ENCODE measurements at regions not wholly inside any gene's neighbourhood (a gene's known extent, or its start where the extent isn't known, plus 50 kb on each side); places are given as distances from the start of the nearest gene placed in this dataset.
"Not testable (repeated sequence)": the region's sequence is repeated elsewhere in the genome, so short reads cannot be mapped to it uniquely, and the experiment has no call there.

- Histone ChIP-seq H3K4me1 (ENCODE audit: control insufficient read depth, insufficient read depth, low read length) (no peaks in the 10 kb centered on the region), H3K4me3 (ENCODE audit: low read depth in 2 of 2, low read length in 2 of 2) (no peak overlapping the region), H3K27me3 (ENCODE audit: control insufficient read depth, insufficient read depth, low read length) (no peaks in the 10 kb centered on the region), H3K9me3 (ENCODE audit: control insufficient read depth, insufficient read depth, low read depth, low read length) (no peaks in the 10 kb centered on the region), H3K27ac (ENCODE audit: low read length) (no peak overlapping the region), H3K36me3 (ENCODE audit: control insufficient read depth, insufficient read depth, low read length) (no peaks in the 10 kb centered on the region)
- ChIA-PET CTCF (no interaction called here), POLR2A (no interaction called here)
- TF ChIP-seq, protein P1, sequence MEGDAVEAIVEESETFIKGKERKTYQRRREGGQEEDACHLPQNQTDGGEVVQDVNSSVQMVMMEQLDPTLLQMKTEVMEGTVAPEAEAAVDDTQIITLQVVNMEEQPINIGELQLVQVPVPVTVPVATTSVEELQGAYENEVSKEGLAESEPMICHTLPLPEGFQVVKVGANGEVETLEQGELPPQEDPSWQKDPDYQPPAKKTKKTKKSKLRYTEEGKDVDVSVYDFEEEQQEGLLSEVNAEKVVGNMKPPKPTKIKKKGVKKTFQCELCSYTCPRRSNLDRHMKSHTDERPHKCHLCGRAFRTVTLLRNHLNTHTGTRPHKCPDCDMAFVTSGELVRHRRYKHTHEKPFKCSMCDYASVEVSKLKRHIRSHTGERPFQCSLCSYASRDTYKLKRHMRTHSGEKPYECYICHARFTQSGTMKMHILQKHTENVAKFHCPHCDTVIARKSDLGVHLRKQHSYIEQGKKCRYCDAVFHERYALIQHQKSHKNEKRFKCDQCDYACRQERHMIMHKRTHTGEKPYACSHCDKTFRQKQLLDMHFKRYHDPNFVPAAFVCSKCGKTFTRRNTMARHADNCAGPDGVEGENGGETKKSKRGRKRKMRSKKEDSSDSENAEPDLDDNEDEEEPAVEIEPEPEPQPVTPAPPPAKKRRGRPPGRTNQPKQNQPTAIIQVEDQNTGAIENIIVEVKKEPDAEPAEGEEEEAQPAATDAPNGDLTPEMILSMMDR (IDR thresholded peaks at IDR 0.05) = no peak
- TF ChIP-seq SIN3A (IDR thresholded peaks at IDR 0.05; ENCODE audit: borderline replicate concordance, insufficient read depth, low read depth, low read length) (no peak), POLR2AphosphoS5 (IDR thresholded peaks at IDR 0.05; ENCODE audit: low read depth, low read length) (no peak), REST (IDR thresholded peaks at IDR 0.05; ENCODE audit: insufficient read depth in 1 of 2, low read depth in 2 of 2, low read length in 1 of 2) (no peak)
- DNase-seq (ENCODE audit: low read depth, low spot score) = no peak
- intact Hi-C loops (cut with micrococcal nuclease; ENCODE audit: unreplicated experiment) (no loop called here), in situ Hi-C loops (cut with HindIII; ENCODE audit: low pct_unique_long_range_greater_than_20kb, low sequenced_read_pairs) (no loop called here)
- ATAC-seq = no peak
- BruUV-seq (replicated peaks) = no TSS peak
Measured at GRCh38 chr22:23473901-23474300, 106.2 kb downstream of the IGLL1 start.

DNA sequence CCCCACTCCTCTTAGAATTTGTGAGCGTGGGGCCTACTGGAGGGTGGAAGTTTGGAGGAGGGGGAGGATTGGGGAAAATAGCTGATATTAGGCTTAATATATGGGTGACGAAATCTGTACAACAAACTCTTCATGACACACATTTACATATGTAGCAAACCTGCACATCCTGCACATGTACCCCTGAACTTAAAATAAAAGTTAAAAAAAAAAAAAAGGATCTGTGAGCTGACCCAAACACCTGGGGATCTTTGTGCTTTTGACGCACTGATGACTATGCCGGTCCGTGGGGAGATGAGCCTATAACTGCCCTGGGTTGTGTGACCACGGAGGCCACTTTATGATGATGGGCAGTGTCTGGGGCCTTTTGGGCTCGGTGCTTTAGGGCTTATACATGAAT lies 107.7 kb downstream of the IGLL1 start:
- H3K4me1 ChIP-seq (ENCODE audit: control insufficient read depth, insufficient read depth, low read length); BruUV-seq (replicated peaks); H3K9me3 ChIP-seq (ENCODE audit: control insufficient read depth, insufficient read depth, low read depth, low read length); POLR2A ChIA-PET; H3K27me3 ChIP-seq (ENCODE audit: control insufficient read depth, insufficient read depth, low read length); intact Hi-C loops (cut with micrococcal nuclease; ENCODE audit: unreplicated experiment); CTCF ChIA-PET; H3K36me3 ChIP-seq (ENCODE audit: control insufficient read depth, insufficient read depth, low read length); H3K4me3 ChIP-seq (ENCODE audit: low read depth in 2 of 2, low read length in 2 of 2); DNase-seq (ENCODE audit: low read depth, low spot score); ATAC-seq; H3K27ac ChIP-seq (ENCODE audit: low read length); in situ Hi-C loops (cut with HindIII; ENCODE audit: low pct_unique_long_range_greater_than_20kb, low sequenced_read_pairs): not testable (repeated sequence)

DNA sequence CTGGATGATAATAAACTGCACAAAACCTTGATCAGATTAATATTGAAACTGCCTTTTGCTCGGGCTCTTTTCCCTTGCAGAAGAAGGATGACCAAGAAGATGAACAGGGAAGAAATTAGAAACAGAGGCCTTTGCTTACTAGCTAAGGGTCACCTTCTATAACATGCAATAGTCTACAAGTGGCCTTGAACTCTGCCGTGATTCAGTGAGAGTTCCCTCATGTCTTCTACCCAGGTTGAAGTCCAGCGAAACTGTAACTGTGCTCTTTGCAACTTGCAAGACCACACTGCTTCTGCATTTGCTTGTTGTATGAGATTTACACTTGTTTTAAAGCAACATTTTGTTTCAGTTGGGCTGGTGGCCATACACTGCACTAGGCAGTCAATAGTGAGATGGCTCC lies 108.4 kb downstream of the IGLL1 start:
- Histone ChIP-seq H3K36me3 (ENCODE audit: control insufficient read depth, insufficient read depth, low read length) (no peaks in the 10 kb centered on the region), H3K27me3 (ENCODE audit: control insufficient read depth, insufficient read depth, low read length) (no peaks in the 10 kb centered on the region), H3K4me3 (ENCODE audit: low read depth in 2 of 2, low read length in 2 of 2) (no peak overlapping the region), H3K9me3 (ENCODE audit: control insufficient read depth, insufficient read depth, low read depth, low read length) (no peaks in the 10 kb centered on the region), H3K4me1 (ENCODE audit: control insufficient read depth, insufficient read depth, low read length) (no peaks in the 10 kb centered on the region), H3K27ac (ENCODE audit: low read length) (no peak overlapping the region)
- DNase-seq (ENCODE audit: low read depth, low spot score) (no peak), ATAC-seq (no peak)
- no TSS peak for BruUV-seq (replicated peaks)
- TF ChIP-seq POLR2AphosphoS5 (IDR thresholded peaks at IDR 0.05; ENCODE audit: low read depth, low read length) (no peak), SIN3A (IDR thresholded peaks at IDR 0.05; ENCODE audit: borderline replicate concordance, insufficient read depth, low read depth, low read length) (no peak), TCF7L2 (IDR thresholded peaks at IDR 0.05; ENCODE audit: low read depth, low read length) (no peak), REST (IDR thresholded peaks at IDR 0.05; ENCODE audit: insufficient read depth in 1 of 2, low read depth in 2 of 2, low read length in 1 of 2) (no peak)
- TF ChIP-seq, protein P1 (IDR thresholded peaks at IDR 0.05) = no peak
- intact Hi-C loops (cut with micrococcal nuclease; ENCODE audit: unreplicated experiment) = no loop called here
- in situ Hi-C loops (cut with HindIII; ENCODE audit: low pct_unique_long_range_greater_than_20kb, low sequenced_read_pairs) = no loop called here
- POLR2A ChIA-PET = no interaction called here
- CTCF ChIA-PET = no interaction called here
